HCT116 (cell line): ENCODE measurements at regions not wholly inside any gene's neighbourhood (a gene's known extent, or its start where the extent isn't known, plus 50 kb on each side); places are given as distances from the start of the nearest gene placed in this dataset.

Source experiments
- CTCF ChIP-seq, 3 experiments: fragments of 200-600 bp in 1 of 3; sonication (generic) in 1 of 3; IDR thresholded peaks in 2 of 3; conservative IDR thresholded peaks in 1 of 3; 2 replicates each; pipeline ENCODE4 v1.5.1; 2012 to 2017; ENCODE audit warnings: low read depth in 2 of 3, low read length in 2 of 3, antibody characterized with exemption in 1 of 3, borderline replicate concordance in 1 of 3, control low read depth in 1 of 3, mild to moderate bottlenecking in 1 of 3, mixed read lengths in 1 of 3, mixed run types in 1 of 3, moderate library complexity in 1 of 3; ENCODE audit not compliant: insufficient read depth in 1 of 3
- EZH2 ChIP-seq: fragments of 200-600 bp; sonication (generic); IDR thresholded peaks from 2 replicates; pipeline ENCODE4 v1.6.1; 2017; ENCODE audit warnings: antibody characterized with exemption, mixed run types
- POLR2A ChIP-seq: IDR thresholded peaks from 2 replicates; pipeline ENCODE4 v1.7.0; 2011; ENCODE audit warnings: borderline replicate concordance; ENCODE audit not compliant: insufficient read depth, insufficient read length; ENCODE audit errors: extremely low read depth
- REST ChIP-seq: IDR thresholded peaks from 2 replicates; pipeline ENCODE4 v1.6.1; 2012; ENCODE audit warnings: low read depth

GRCh38 chr11:115606498-115607220 lies 102.4 kb upstream of the CADM1 start:
- TF ChIP-seq POLR2A (no peak), EZH2 (no peak), REST (no peak), CTCF (IDR thresholded peaks at IDR 0.05 in 2 of 3, conservative IDR thresholded peaks at IDR 0.05 in 1 of 3; ENCODE audit: borderline replicate concordance in 1 of 3, insufficient read depth in 1 of 3, low read depth in 2 of 3, low read length in 2 of 3) (no peak)
